Medulla oblongata (tissue), 1 donor: ENCODE measurements at regions not wholly inside any gene's neighbourhood (a gene's known extent, or its start where the extent isn't known, plus 50 kb on each side); places are given as distances from the start of the nearest gene placed in this dataset.
"Not testable (repeated sequence)": the region's sequence is repeated elsewhere in the genome, so short reads cannot be mapped to it uniquely, and the experiment has no call there.

Experiments
- DNase-seq: peaks from one replicate; pipeline ENCODE4 v3.0.0-alpha.2; 2015; ENCODE audit errors: extremely low spot score

- peak; percentile 99 for DNase-seq
Measured at GRCh38 chr21:10325546-10325945, 195.8 kb upstream of the TPTE start.

- DNase-seq, result not testable (repeated sequence)
Measured at GRCh38 chr21:10326146-10326545, 195.2 kb upstream of the TPTE start.

GRCh38 chr21:10328646-10329045 lies 192.7 kb upstream of the TPTE start:
- not testable (repeated sequence) for DNase-seq

GRCh38 chr21:10330641-10331119 lies 190.7 kb upstream of the TPTE start:
- not testable (repeated sequence) for DNase-seq

GRCh38 chr21:10331134-10331533 lies 190.2 kb upstream of the TPTE start:
- not testable (repeated sequence) for DNase-seq

- not testable (repeated sequence) for DNase-seq
Measured at GRCh38 chr21:10332935-10333334, 188.4 kb upstream of the TPTE start.

- DNase-seq, result not testable (repeated sequence)
Measured at GRCh38 chr21:10334391-10334790, 187.0 kb upstream of the TPTE start.

- not testable (repeated sequence) for DNase-seq
Measured at GRCh38 chr21:10342261-10342956, 179.0 kb upstream of the TPTE start.

- DNase-seq, result not testable (repeated sequence)
Measured at GRCh38 chr21:10343146-10343935, 178.0 kb upstream of the TPTE start.

GRCh38 chr21:10344266-10344665 lies 177.1 kb upstream of the TPTE start:
- not testable (repeated sequence) for DNase-seq

GRCh38 chr21:10345178-10345612 lies 176.2 kb upstream of the TPTE start:
- DNase-seq, result not testable (repeated sequence)

GRCh38 chr21:10346249-10346648 lies 175.1 kb upstream of the TPTE start:
- DNase-seq, result not testable (repeated sequence)

- not testable (repeated sequence) for DNase-seq
Measured at GRCh38 chr21:10346933-10347615, 174.3 kb upstream of the TPTE start.

GRCh38 chr21:10347675-10348074 lies 173.7 kb upstream of the TPTE start:
- not testable (repeated sequence) for DNase-seq

GRCh38 chr21:10348150-10348549 lies 173.2 kb upstream of the TPTE start:
- DNase-seq, result not testable (repeated sequence)

GRCh38 chr21:10354851-10355578 lies 166.4 kb upstream of the TPTE start:
- DNase-seq, result not testable (repeated sequence)

- DNase-seq, result peak; percentile 4
Measured at GRCh38 chr21:10359120-10359519, 162.3 kb upstream of the TPTE start.

GRCh38 chr21:10359911-10360310 lies 161.5 kb upstream of the TPTE start:
- DNase-seq, result peak; percentile 40

- DNase-seq, result not testable (repeated sequence)
Measured at GRCh38 chr21:10361214-10361736, 160.1 kb upstream of the TPTE start.

GRCh38 chr21:10362816-10363215 lies 158.6 kb upstream of the TPTE start:
- not testable (repeated sequence) for DNase-seq

- DNase-seq, result peak; percentile 37
Measured at GRCh38 chr21:10363321-10363720, 158.1 kb upstream of the TPTE start.
